NCI-H460 (cell line): ENCODE measurements at regions not wholly inside any gene's neighbourhood (a gene's known extent, or its start where the extent isn't known, plus 50 kb on each side); places are given as distances from the start of the nearest gene placed in this dataset.
"Not testable (repeated sequence)": the region's sequence is repeated elsewhere in the genome, so short reads cannot be mapped to it uniquely, and the experiment has no call there.

Experiments
- DNase-seq: peaks from one replicate; pipeline ENCODE4 v3.0.0-alpha.2; 2016; ENCODE audit warnings: low read depth; ENCODE audit errors: extremely low read depth

DNA sequence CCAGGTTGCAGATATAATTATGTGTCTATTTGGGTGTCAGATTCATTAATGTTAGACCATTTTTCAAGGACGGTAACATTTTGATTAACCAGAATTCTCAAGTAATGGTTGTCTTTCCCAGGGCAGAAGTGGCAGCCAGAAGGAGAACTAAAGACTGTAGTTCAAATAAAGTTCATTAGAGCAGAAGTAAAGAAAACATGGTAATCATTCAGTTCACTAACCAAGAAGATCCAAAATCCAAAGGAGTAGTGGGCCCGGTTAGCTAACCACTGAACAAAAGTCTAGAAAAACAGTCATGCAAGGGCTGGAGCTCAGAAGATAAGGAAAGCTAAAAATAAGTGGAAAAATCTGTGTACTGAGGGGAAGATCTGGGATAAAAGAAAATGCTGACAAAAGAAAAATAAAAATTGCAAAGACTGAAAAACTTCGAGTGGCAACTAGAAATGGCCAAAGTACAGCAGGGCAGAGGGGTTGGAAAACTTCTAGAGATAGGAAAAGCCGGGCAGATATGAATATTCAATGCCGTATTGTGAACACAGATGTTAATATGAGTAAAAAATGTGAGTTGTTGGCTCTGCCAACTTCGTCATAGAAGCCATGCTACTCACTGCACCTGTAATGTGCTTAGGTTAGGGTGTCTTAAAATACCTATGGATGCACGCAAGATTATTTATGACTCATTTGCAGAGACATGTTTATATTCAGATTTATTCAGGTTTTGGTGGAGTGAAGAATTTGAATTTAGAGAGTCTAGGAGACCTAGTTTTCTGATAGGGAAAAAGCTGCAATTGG, 925.9 kb downstream of the LTN1 start:
- no peak for DNase-seq

DNA sequence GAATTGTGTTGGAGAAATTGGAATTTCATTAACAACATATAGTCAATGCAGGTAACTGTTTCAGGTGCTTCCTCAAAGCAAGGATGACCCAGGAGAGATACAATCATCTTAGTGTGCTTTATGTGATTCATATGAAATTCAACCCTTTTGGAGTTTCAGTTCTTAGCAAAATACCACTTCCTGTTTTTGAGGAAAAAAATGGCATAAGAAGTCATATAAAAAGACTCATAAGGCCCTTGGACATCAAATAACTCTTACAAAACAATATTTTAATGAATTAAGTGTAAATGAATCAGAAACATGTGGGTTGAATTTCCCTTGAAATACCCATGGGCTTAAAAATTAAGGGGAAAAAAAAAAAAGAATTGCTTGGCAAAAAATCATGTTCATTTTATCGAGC, 926.6 kb downstream of the LTN1 start:
- no peak for DNase-seq

DNA sequence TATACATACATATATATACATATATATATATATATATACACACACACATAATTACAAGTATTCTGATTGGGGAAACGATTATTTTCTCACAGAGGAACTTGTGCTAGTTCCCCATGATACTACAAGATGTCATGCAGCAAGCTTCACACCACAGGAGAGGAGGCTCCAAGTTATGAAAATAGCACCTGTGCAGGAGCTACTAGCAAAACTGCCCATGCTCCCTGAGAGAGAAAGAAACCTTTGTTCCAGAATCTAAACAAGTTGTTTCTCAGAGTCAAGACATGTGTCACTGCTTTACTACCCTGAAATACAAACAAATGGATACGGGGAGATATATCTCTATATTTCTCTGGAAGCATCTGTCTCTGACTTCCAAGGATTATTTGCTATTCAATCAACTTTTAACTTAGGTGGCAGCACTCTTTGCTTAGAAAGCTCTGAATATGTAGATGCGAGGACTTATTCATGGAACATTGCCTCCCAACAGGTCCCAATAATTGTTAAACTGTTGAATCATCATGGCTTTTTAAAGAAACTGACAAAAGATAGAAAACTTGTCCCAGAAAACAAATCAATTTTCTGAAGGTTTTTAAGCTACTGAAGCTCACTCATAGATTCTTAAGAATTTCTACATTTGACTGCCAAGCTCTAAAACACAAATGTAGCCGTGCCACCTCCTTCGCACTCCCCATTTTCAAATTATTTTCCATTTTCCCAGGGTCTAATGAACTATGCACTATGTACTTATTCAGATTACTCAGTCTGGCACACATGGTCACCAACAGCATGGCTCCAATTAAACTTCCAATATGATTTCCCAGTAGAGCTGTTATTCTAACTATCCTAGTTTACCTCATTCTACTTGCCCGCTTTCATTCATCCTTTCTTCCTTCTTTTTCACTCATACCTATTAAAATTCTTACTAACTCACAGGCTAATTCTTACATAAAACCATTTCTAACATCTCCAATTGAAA, 929.1 kb downstream of the LTN1 start:
- no peak for DNase-seq

DNA sequence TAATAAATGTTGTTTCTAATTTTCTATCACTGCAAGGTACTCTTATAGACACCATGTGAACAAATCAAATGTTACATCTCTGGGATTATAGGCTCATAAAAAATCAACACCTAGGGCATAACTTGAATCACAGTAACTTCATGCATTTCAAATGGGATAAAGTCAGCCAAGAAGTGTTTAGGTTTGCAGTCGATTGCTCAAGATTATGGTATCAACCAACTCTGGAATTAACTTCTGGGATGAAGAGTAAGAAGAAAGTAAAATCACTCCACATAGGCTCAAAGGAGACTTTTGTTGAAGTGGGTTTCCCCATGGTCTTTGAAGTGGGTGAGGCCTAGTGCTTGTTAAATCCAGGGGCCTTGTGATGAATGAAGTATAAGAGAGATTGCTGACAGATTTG, 939.7 kb downstream of the LTN1 start:
- DNase-seq, result not testable (repeated sequence)

DNA sequence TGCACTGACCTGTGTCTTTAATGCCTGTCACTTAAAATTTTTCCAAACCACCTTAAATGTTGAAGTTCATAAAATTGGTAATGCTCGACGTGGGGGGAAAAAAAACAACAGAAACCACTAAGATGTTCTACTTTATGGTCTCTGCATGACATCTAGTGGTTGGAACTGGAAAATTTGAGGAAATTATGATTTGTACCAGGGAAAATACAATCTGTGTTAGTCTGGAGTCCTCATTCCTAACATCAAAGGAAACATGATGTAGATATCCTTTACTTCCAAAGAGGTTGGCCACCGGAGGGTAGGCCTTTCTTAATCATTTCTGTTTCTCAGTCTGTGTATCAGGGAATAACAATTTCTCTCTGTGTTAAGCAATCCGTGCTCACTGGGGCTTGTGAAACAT, 941.0 kb downstream of the LTN1 start:
- peak; percentile 16 for DNase-seq

DNA sequence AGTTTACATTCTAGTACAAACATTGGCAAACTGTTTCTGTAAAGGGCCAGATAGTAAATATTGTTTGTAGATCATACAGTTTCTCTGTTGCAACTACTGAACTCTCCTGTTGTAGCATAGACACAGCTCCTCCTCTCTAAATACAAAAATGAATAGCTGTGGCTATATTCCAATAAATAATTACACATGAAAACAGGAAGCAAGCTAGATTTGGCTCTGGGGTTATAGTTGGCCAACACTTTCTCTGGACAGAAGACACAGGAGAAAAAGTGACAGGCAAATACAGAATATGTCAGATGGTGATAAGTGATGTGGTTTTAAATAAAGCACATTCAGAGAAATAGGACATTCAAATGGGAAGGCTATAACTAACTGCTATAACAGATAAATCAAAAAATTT, 957.0 kb downstream of the LTN1 start:
- not testable (repeated sequence) for DNase-seq

DNA sequence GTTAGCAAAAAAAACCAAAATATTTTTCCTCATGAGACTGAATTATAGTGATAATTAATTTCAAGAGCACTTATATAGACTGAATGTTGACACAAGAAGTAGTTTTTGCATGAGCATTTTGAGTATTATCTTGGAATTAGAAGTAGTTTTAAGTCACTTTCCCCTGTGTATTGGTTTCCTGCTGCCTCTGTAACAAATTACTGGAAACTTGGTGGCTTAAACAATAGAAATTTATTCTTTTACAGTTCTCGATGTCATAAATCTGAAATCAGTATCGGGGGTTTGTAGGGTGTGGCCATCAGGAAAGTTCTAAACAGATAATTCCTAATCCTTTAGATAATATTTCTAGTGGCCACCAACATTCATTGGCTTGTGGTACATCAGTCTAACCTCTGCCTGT, 957.8 kb downstream of the LTN1 start:
- DNase-seq, result not testable (repeated sequence)

DNA sequence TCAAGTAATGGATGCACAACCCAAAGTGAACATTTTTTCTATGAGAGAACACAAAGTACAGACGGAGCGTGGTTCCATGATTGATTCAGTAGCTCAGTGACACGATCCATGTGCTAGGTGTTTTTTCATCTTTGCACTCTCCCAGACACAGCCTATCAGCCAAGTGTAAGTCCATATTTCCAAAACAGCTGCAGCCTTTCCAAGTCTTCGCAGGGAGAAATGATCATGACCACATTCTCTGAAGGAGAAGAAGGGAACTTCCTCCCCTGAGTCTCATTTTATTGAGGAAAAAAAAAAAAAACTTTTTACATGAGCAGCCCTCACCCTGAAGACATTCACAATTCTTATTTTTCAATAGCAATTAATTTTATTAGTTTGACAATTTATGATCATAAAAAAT, 958.3 kb downstream of the LTN1 start:
- DNase-seq, result not testable (repeated sequence)

DNA sequence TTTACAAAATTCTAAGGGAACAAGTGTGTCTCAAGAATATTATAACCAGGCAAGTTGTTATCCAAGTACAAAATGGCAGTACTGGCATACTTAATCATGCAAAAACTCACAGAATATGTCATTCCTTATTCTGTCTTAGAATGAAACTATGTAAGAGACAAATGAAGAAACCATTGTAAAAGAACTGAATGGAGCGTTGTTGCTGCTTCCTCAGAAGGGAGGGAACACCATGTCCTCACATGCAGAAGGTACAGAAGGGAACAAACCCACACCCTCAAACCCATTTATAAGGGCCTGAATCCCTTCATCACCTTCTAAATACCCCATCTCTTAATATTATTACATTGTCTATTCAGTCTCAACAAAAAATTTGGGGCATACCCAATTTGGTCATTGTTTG, 960.0 kb downstream of the LTN1 start:
- DNase-seq, result not testable (repeated sequence)

DNA sequence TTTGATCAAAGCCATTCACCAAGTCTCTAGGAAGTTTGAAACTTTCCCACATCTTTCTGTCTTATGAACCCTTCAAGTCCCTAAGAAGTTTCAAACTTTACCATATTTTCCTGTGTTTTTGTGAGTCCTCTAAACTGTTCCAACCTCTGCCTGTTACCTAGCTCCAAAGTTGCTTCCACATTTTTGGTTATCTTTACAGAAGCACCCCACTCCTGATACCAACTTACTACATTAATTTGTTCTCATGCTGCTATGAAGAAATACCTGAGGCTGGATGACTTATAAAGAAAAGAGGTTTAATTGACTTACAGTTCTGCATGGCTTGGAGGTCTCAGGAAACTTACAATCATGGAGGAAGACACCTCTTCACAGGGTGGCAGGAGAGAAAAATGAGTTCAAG, 961.6 kb downstream of the LTN1 start:
- not testable (repeated sequence) for DNase-seq

DNA sequence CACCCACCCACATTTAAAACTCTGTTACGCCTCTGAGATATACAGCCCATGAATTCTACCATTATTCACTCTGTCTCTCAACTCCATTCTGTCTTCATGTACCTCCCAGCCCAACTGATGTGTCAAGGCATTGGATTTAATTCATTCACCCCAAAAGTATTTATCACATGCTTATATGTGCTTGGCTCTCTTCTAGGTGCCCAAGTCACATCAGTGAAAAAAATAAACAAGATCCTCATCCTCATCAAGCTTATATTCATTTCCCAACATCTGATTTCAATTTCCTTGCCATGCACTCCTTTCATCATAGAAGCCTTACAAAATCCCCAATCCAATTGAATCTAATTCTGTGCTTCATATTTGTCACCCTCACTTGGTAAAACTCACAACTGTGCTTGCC, 967.6 kb downstream of the LTN1 start:
- DNase-seq, result no peak

DNA sequence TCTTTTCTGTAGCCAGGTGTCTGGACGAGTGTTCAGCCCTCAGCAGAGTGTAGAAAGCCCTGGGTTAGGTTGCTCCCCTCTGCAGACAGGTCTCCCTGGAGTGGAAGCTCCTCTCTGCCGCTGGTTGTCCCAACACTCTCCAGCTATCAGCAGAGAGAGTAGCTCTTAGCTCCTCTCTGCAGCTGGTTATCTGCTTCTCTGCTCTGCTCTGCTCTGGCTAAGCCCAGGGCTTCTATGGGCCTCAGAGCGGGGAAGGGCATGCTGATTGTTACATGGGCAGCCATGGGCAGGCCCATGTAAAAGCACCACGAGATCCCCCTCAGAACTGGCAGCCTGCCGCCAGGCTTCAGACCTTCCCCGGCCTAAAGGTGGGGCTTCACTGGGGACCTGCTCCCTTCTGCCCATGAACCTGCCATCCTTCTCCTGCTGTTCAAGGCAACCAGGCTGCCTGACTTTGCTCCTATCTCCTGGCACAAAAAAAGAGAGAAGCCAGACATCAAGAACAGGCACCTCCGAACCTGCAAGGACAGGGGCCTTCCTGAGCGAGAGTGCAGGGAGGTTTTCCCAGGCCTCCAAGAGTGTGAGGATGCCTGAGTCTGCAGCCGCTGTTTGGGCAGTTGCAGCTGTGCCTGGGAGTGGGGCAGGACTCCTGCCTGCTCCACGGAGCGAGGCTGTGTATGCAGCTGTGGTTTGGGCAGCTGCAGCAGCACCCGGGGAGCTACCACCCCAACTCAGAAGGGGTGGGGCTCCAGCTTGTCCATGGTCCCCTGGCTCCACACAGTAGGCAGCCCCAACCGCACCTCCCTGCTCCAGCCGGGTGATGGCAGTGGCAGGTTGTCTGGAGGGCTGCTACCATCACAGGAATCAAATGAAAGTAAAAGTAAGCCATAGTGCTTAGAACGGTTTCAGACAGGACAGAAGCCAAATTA, 973.7 kb downstream of the LTN1 start:
- DNase-seq, result peak; percentile 23

DNA sequence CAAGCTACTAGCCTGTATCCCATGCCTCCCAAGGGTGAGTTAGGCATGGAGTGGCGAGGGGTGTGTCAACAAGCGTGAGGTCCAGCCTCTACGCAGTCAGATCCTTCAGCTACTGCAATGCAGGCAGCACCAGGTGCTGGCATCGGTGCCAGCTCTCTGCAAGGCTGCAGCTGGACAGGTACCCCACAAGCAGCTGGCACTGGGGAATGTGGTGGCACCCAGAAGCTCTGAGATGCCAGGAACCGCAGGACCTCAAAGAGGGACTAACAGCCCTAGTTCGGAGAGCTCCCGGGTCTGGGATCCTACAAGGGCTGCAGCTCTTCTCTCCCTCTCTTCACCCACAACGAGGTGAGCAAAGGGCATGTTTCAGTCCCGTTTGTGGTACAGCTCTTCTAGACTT, 974.5 kb downstream of the LTN1 start:
- no peak for DNase-seq

DNA sequence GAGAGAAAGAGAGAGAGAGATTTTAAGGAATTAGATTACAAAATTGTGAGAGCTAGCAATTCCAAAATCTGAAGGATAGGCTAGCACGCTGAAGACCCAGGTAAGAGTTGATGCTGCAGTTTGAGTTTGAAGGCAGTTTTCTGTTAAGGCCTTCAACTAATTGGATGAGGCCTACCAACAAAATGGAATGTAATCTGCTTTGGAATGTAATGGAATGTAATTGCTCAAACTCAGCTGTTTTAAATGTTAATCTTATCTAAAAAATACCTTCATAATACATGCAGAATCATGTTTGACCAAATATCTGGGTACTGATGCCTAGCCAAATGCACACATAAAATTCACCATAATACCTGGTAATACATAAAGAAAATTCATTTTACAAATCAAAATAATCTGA, 976.1 kb downstream of the LTN1 start:
- DNase-seq, result no peak

DNA sequence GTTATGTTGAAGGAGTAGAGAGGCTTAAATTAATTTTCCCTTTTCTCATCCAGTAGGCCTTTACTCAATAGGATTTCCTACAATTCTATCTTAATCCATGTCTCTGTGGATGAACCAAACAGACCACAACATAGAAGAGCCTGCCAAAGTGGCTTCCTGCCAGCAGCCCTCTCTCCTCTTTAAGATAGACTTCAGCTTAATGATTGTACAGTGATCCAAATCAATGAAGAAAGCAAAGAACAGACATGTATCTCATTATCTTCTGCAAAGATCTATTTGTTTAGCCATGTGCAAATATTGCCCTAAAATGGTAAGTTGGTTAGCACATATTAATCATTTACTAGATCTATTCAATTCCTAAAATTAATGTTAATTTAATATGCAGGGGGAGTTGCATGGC, 979.6 kb downstream of the LTN1 start:
- DNase-seq, result not testable (repeated sequence)

DNA sequence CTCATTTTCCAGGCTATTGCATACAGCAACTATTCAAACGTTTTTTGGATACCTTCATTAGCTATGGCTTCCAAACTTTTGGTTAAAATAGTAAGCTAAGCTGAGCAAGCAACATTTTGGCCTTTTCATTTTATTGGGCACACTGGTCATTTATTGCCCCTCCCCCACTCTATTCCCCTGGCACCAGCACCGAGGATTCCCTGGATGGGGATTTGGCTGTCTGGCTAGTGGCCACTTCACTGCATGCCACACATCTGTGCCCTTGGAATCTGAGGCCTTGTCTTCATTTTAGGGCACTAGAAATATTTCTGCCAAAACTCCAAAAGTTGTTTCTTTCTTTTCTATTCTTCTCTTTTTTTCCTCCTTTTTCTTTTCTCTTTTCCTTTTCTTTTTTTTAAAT, 980.7 kb downstream of the LTN1 start:
- DNase-seq, result not testable (repeated sequence)

DNA sequence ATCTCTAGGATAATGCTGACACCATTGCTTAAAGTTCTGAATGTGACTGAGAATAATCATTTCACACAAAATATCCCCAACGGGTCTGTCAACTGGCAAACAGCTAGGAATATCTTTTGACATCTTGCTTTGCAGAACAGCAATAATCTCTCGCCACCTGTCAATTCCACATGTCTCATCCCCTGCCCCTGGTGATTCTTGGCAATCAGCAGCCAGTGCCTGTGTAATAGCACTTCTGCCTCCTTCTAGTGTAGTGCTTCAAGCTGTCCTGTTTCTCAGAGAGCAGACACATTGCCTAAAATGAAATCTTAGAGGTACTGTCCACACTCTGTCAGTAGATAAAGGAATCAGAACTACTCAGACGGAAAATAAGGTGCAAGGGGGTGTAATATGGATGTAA, 984.4 kb downstream of the LTN1 start:
- DNase-seq, result not testable (repeated sequence)

DNA sequence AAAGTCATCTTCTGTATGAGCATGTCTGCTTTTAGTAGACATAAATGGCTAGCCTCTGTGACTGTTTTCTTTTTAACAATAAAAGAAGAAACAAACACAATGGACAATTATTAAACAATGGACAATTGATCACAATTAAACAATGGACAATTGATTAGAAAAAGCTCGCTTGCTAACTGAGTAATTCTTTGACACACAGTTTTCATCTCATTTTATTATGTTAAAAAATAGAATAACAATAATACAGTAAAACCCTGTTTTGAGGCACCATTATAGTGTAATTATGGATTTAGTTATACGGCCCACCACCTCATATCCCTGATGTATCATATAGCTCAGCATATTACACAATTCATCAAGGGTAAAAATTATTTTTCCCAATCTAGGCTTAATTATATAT, 989.0 kb downstream of the LTN1 start:
- not testable (repeated sequence) for DNase-seq

DNA sequence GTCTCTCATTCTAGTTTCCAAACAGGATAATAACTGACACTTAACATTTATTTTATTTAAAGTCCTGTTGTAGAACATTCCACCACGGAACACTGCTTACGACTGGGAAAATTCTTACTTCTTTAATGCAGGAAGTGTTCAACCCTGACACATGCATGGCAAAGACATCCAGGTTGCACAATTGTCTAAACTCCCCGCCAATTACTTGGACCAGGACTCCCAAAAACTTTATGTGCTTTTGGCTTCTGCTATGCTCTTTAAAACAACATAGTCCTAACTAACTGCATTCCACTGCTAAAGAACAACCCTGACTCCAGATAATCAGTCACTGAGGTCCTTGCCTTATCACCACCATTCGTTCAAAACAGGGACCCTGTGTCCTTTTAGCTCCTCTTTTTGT, 995.8 kb downstream of the LTN1 start:
- not testable (repeated sequence) for DNase-seq

DNA sequence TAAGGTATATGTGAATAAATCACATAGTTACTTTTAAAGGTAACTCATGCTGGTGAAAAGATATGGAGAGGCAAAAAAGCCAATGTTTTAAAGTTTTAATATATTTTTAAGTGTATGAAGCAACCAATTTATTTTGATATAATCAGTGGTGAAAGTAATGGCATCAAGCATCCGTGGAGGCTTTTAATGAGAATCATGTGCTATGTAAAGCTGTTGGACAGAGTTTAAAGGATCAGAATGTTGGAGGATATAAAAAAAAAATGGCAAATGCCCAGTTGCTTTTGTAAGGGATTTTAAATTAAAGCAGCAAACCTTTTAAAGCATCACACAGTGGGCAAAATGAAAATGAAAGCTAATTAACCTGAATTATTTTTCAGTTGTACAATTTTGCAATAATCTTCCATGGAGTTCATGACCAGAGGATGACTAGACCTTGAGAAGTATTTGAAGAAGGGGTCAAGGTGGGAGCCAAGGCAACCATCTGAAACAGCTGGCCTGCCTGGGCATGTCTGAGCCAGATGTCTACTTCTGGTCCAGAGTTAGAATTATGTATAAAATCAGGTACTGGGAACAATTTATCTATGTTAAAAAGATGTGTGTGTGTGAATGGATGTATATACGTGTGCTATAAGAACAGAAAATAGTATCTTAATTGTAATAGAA, 1007.9 kb downstream of the LTN1 start:
- not testable (repeated sequence) for DNase-seq
